NCI-H446 (cell line): ENCODE measurements at regions not wholly inside any gene's neighbourhood (a gene's known extent, or its start where the extent isn't known, plus 50 kb on each side); places are given as distances from the start of the nearest gene placed in this dataset.
A peak's percentile ranks its signal among the peaks of the same experiment; 100 is the strongest.

ENCODE experiments used
- DNase-seq, 2 experiments: peaks; one replicate each; lab custom pipeline; 2025; lab: John Stamatoyannopoulos, UW

- DNase-seq: no peak
These were observed 141.4 kb downstream of the OGFRL1 start for GRCh38 chr6:71430018-71430417.

- no peak for DNase-seq
These were observed 144.8 kb downstream of the OGFRL1 start for GRCh38 chr6:71433441-71433840.

- DNase-seq: no peak
These were observed 155.6 kb downstream of the OGFRL1 start for GRCh38 chr6:71444222-71444621.

GRCh38 chr6:71446057-71446456 lies 157.4 kb downstream of the OGFRL1 start:
- DNase-seq: peak in 1 of 2 experiments; percentile 35

- no peak for DNase-seq
These were observed 157.9 kb downstream of the OGFRL1 start for GRCh38 chr6:71446470-71446869.

GRCh38 chr6:71452697-71453370 lies 164.2 kb downstream of the OGFRL1 start:
- DNase-seq: no peak

GRCh38 chr6:71453371-71453706 lies 164.7 kb downstream of the OGFRL1 start:
- DNase-seq: peak in 1 of 2 experiments; percentile 16

- DNase-seq: no peak
These were observed 165.4 kb downstream of the OGFRL1 start for GRCh38 chr6:71454056-71454455.

GRCh38 chr6:71457929-71458328 lies 169.3 kb downstream of the OGFRL1 start:
- DNase-seq: peak in 1 of 2 experiments; percentile 25

- DNase-seq: no peak
These were observed 170.6 kb downstream of the OGFRL1 start for GRCh38 chr6:71459162-71459561.

GRCh38 chr6:71460933-71461332 lies 172.3 kb downstream of the OGFRL1 start:
- no peak for DNase-seq

- no peak for DNase-seq
These were observed 174.4 kb downstream of the OGFRL1 start for GRCh38 chr6:71463061-71463460.

- DNase-seq: no peak
These were observed 176.5 kb downstream of the OGFRL1 start for GRCh38 chr6:71465096-71465495.

- DNase-seq: no peak
These were observed 177.8 kb downstream of the OGFRL1 start for GRCh38 chr6:71466362-71466761.

GRCh38 chr6:71468038-71468437 lies 179.4 kb downstream of the OGFRL1 start:
- no peak for DNase-seq

- peak in 1 of 2 experiments; percentile 40 for DNase-seq
These were observed 180.5 kb downstream of the OGFRL1 start for GRCh38 chr6:71468841-71469700.

- DNase-seq: no peak
These were observed 183.1 kb downstream of the OGFRL1 start for GRCh38 chr6:71471718-71472117.

GRCh38 chr6:71473926-71474325 lies 185.3 kb downstream of the OGFRL1 start:
- peak in 1 of 2 experiments; percentile 3 for DNase-seq

GRCh38 chr6:71474942-71475341 lies 186.3 kb downstream of the OGFRL1 start:
- no peak for DNase-seq

- DNase-seq: no peak
These were observed 187.8 kb downstream of the OGFRL1 start for GRCh38 chr6:71476371-71476770.

- no peak for DNase-seq
These were observed 188.3 kb downstream of the OGFRL1 start for GRCh38 chr6:71476872-71477271.

- no peak for DNase-seq
These were observed 190.4 kb downstream of the OGFRL1 start for GRCh38 chr6:71478834-71479541.

GRCh38 chr6:71480577-71480976 lies 192.0 kb downstream of the OGFRL1 start:
- DNase-seq: no peak
